HG02642 (cell line): ENCODE measurements at regions not wholly inside any gene's neighbourhood (a gene's known extent, or its start where the extent isn't known, plus 50 kb on each side); places are given as distances from the start of the nearest gene placed in this dataset.
"Not testable (repeated sequence)": the region's sequence is repeated elsewhere in the genome, so short reads cannot be mapped to it uniquely, and the experiment has no call there.

ENCODE experiments used
- ATAC-seq: cut with Tn5 transposase; IDR thresholded peaks from one replicate; pipeline ENCODE4 v1.9.1; 2021; ENCODE audit warnings: mild to moderate bottlenecking; ENCODE audit not compliant: unreplicated experiment, poor library complexity

DNA sequence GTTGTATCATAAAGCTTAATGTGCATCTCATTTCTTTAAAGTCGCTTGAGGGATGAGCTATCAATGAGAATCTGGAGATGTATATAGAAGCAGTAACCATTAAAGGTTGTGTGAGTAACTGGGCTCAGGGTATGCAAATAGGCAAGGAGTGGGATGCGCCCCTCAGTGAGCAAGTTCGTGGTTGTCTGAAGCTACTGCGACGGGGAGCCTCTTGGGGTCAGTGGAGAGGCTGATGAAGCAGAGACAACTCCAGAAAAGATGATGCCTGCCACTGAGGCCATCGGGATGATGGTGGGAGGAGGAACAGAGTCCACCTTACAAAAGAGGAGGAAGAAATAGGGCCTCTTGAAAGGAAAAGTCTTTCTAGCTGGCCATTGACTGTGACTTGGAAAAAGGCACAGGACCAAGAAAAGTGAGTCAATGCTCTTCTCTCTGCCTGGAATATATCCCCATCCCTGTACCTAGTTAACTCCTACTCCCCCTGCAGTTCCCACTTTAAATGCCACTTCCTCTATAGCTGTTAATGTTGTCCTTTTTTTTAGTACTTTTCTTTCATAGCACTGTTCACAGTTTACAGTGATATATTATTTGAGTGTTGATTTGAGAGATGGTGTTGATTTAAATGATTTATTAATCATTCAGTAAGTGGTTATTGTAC, 51.4 kb upstream of the LSM6 start:
- peak; percentile 96 for ATAC-seq

DNA sequence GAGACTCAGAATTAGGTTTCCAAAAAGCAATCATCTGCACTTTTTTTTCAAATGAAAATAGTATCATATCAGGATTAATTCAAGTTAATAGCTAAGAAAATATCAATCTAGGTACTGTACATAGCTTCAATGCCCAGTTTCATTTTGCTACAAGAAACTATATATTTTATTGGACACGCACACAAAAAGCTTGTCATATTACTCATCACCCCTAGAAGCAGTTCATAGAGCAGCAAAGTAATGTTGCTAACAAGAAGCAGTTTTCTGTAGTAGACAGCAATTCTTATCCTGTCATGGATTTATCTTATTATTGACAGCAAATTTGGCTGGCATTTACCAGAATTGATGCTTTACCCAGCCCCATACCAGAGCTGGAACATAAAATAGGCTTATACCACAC, 52.3 kb upstream of the LSM6 start:
- ATAC-seq = no peak

DNA sequence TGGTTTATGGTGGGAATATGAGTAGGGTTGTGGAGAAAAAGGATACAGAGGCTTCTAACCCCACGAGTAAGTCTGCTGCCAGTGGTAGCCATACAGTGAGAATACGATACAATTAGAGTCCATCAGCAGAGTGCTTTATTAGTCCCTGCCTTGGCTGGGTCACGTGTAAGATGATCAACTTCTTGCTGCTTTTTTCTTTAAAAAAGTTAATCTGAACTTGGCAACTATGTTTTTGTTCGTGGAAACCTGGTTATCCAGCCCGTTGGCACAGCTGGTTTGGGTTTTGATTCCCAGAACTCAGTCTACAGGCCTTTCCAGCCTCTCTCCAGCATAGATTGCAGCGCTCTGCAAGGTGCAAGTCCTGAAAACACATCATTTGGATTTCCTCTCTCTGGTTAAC, 53.1 kb upstream of the LSM6 start:
- no peak for ATAC-seq

DNA sequence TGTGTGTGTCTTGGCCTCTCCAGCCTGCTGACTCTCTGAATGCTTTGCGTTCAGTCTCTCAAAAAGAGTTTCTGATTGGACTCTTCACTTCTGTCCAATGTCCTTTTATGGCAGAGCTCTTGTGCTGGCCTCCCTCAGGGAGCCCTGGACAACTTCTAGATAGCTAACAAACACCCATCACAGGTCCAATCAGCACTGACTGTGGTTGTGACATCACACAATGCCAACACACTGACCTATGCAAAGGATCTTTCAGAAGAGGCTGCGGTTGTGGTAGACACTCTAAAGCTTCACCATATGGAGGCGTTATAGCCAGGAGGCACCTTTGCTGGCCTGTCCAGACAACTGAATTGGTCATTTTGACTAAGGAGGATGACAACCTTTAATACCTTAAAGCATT, 53.8 kb upstream of the LSM6 start:
- ATAC-seq = no peak

DNA sequence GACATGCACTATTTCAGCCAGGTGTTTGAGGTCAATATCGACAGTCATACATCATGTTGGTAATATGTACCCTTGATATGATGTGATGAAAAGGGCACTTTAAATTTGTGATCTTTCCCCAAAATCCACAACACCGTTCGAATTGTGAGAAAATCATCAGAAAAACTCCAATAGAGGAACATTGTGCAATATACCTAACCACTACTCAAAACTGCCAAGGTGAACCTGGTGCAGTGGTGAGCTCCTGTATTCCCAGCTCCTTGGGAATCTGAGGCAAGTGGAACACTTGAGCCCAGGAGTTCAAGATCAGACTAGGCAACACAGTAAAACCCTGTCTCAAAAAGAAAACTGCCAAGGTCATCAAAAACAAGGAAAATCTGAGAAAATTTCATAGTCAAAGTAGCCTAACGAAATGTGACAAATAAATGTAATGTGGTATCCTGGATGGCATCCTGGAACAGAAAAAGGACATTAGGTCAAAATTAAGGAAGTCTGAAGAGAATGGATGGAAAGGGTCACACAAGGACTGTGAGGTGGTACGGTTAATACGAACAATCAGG, 55.6 kb upstream of the LSM6 start:
- no peak for ATAC-seq

DNA sequence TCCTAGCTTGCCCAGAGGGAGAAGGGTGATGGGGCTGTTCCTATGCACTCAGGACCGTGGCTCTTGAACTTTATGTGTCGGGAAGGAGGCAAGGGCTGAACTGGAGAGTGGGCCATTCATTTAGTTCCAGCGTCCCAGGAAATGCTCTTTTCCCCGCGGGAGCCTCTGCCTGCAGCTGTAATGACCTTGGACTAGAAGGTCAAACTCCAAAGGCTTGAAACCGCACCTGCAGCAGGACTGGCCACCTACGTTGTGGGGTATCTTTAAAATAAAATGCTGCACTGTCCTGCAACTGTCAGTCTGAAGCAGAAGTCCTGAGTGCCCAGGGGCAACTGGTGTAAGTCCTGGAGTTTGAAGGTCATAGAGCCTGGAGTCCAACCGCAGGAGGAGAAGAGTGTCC, 61.5 kb upstream of the LSM6 start:
- ATAC-seq = no peak

DNA sequence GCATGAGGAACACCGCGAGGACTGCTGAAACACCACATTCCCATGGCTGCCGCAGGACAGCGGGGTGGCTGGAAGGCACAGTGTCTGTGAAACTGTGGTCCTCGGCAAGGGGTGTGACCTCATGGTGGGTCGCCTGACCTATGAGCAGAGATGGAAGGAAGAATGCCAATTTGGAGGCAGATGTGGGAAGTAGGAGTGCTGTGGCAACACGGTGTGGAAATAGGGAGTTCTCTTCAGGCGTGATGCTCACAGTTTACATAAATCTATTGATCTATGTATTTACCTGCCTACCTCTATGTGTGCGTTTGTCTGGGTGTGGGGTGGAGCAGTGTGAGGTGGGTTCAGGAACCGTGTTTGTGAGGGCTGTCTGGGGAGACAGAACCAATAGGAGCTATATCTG, 62.3 kb upstream of the LSM6 start:
- ATAC-seq = no peak

DNA sequence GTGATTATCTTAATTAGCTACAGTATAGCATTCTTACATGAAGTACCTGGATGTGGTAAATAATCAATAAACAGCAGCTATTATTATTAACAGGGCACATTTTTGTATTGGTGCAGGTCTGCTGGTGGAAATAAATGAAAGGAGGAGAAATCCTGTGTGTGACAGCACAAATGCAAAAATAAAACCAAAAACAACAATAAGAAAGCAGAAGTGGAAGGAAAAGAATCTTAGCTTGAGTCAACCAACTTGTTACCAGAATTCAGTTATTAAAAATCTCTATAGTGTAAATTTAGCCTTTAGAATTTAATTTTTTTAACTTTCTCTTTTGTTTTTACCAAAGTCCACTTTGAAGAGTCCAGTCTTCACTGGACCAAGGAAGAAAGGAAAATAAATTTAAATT, 63.1 kb upstream of the LSM6 start:
- ATAC-seq = peak; percentile 44

DNA sequence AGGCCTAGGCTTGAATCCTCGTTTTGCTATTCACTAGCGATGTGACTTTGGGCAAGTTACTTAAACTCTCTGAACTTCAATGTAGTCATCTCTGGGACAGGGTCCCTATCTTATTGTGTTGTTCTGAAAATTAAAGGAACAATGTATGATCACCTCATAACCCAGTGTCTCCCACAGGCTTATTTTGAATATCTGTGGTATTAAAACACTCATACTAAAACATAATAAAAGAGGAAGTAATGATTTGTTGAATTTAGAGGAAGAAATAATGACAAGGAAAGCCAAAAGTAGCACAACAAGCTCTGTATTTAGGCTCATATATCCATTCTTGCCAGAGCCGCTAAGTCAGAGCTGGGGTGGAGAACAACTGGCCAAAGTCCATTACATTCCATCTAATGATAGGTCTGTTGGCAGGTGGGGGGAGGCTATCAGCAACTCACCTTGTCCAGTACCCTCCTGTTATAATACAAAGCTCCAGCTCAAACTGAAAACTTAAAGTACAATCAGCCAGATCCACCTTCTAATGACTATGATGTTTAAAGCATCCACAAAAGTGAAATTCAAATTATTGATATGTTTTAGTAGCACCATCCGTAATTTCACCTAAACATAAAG, 64.5 kb upstream of the LSM6 start:
- ATAC-seq = peak; percentile 40

DNA sequence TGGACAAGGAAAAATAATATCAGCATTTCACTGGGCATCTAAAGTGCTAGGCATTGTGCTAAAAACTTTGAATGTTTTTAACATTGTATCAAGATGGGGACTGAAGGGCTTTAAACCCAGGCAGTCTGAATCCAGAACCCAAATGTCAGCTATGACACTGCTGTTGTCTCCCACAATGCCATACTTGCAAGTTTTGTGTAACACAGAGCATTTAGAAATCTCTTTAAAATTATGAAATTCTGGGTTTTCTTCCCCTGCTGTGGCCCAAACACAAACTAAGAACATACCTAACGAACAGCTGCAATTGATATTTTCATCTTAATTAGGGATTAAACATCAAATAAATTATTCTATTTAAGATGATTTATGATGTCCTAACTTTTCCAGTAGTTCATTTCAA, 66.8 kb upstream of the LSM6 start:
- ATAC-seq = no peak

DNA sequence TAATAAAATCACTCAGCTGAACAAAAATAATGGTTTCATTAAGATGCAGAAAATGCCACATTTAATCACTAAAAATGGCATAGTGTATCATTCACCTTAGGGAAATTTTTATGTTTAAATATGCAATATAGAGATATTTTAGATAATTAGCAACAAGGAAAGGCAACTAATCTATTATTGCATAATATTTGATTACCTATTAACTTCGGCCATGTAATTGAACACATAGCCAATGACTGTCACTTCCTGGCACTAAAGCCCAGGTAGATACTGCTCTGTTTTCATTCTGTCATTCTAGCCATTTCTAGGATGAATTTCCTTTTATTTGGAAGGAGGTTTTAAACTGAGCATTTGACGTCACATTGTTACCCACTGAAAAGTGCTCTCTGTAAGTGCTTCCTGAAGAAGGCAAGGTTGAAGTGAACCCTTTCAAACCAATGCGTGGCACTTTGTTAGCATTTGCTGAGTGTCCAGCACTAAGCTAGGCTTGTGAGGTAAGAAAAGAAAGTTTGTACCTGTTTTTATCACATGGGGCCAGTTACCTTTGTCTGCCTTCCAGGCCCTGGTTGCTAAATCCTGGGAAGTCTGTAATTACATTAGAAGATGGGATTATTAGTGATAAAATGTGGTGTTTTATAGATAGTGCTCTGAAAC, 67.8 kb upstream of the LSM6 start:
- ATAC-seq = no peak

DNA sequence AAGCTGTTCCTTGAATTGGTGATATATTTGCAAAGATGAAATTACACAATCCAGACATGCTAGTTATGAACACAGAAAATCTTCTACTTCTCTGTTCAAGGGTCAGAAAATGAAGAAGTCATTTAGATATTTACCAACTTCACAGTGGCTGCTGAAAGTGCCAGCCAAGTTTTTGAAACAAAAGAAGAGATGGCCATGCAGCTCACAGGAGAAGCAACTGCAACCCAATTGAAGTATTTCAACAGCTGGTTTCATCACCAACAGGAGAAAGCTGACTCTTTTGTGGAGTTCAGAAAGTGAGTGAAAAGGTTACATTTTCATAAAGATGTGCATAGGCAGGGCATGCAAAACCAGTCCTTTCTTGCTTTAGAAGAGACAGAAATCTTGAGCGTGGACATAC, 70.1 kb upstream of the LSM6 start:
- ATAC-seq = peak; percentile 56

DNA sequence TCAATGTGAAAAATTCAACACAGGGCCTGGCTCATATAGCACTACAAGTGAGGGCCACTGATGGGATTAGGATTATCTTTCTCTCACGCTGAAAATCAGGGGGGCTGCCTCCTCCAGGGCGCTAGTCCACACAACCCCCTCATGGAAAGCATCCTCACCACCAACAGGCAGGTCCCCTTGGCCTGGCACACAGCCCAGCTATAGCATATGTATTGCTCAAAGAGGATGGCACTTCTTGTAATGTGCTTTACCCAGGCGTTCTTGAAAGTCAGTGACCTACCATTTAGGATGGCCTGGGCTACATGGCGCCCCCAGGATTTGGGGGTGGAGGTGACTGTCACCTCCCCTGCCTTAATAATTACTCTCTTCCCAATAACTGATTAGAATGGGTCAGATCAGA, 71.0 kb upstream of the LSM6 start:
- no peak for ATAC-seq

DNA sequence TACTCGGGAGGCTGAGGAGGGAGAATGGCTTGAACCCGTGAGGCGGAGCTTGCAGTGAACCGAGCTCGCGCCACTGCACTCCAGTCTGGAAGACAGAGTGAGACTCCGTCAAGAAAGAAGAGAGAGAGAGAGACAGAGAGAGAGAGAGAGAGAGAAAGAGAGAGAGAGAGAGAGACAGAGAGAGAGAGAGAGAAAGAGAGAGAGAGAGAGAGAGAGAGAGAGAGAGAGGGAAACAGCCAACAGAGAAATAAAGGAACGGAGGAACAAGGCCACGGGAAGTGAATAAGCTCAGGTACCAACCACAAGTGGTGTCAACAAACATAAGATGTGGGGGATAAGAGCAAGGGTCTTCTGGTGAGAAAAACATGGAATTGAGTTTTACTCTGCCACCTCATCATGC, 71.5 kb upstream of the LSM6 start:
- not testable (repeated sequence) for ATAC-seq

DNA sequence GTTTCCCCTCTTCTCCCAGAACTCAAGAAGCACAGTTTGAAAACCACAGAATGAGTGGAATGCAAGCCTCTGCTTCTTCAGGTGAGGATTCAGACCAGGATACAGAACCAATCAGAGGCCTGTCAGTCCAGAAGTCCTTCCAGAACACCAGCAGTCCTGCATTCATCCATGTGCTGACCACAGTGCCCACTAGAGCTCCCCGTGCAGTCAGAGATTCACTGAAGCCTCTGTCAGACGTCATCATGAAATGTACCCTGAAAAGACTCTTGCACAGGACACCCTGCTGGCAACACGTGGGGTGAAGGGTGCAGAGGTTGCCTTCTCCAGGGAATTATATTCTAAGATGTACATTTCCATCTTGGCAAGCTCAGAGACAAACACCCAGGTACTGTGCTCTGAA, 75.9 kb upstream of the LSM6 start:
- no peak for ATAC-seq

DNA sequence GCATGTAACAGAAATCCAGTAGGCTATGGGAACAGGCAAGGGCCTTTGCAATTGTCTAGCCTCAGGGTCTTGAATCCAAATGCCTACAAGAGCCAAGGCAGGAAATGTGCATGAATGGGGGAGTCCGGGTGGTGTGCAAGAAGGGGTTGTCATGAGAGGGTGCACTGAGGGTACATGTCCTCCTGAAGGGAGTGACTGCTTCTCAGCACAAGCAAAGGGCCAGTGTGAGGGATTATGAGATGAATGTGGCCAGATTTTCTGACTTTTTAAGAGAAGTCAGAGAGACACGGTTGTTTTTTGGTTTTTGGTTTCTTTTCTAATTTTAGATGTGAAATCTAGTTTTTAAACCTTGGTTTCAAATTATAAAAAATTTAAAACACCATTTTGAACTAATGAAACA, 76.5 kb upstream of the LSM6 start:
- ATAC-seq = peak; percentile 62

DNA sequence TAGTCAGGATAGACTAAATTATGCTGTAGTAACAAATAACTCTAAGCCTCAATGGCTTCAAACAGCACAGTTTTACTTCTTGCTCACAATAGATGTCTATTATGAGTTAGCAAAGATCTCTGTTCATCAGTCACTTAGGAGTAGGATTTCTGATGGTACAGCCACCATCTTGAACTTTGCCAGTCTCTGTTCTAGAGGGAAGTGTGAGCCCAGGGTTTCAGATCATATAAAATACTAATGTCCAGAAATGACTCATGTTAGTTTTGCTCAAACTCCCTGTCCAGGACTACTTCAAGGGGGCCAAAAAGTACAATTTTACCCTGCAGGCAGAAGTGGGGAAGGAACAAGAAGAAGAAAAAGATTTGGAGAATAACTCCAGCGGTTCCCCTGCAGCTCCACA, 77.1 kb upstream of the LSM6 start:
- ATAC-seq = peak; percentile 76

DNA sequence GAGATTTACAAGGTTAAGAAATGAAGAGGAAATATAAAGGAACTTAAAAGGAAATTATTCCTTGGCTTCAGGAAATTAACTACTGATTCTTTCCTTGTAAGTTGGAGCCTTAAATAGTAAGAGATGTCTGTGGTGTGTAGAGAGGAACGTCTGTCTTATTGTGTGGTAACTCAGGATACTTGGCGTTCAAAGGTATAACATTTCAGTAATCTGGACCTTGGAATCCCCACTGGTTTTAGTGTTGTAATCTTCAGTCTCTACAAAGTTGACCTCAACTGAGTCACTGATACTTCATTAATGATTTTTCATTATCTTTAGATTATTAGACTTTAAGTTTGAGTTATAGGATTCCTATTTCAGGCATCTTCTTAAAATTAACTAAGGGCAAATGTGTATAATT, 79.1 kb upstream of the LSM6 start:
- ATAC-seq = no peak

DNA sequence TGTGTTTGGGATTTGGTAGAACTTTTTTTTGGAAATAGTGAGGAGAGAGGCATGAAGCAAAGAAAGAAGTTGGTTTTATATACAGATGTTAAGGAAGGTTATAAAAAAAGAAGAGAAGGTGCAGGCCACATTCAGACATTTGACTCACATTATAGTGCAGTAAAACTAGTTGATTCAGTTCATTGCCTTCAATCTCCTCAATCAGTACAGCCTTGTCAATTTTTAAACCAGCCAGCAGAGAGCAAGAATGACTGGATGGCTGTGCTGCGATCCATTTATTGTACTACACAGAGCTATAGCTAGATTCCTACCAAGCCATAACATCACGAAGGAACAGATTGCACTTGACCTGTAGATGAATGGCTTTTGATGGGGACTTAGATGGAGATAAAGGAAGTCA, 79.7 kb upstream of the LSM6 start:
- peak; percentile 36 for ATAC-seq

DNA sequence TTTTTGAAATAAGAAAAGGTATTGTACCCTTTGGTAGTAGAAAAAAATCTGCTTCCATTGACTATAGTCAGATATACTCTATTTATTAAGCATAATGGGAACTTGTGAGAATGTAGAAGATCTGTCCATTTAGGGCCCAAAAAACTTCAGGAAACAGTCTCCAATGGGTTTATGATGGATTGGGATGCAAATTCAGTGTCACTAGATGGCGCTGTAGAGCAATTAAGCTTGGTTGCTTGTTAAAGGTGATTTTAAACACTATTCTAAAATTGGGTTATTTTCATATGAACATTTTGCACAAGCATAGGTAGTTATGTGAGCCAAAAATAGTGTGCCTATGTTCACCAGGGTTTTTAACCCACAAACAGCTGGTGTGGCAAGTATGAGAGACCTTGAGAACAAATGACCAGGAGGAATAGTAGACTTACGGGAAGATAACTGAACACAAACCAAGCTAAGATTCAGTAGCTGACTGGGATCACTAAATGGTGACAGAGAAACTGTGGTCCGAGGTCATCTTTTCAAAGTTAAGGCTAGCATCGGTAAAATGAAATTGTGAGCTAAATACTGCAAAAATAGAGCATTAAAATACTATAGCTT, 80.3 kb upstream of the LSM6 start:
- no peak for ATAC-seq

DNA sequence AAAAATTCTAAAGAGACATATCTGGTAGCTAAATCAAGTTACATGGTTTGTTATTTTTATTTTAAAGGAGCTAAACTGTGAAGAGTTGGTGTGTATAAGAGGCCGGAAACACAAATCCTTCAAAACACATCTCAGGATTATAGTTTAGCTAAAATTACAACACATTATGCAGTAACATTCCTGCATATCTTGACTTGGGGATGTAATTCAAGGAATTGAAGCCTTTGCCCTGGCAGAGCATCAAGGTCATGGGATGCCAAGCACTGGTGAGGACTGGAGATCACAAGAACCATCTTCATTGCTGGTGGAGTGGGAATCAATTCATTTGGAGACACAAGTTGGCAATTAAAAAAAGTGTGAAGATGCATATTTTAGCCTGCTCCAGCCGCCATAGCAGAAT, 86.8 kb upstream of the LSM6 start:
- ATAC-seq = no peak
